ENCODE measurements at regions not wholly inside any gene's neighbourhood (a gene's known extent, or its start where the extent isn't known, plus 50 kb on each side); places are given as distances from the start of the nearest gene placed in this dataset.
"Not testable (repeated sequence)": the region's sequence is repeated elsewhere in the genome, so short reads cannot be mapped to it uniquely, and the experiment has no call there.

DNA sequence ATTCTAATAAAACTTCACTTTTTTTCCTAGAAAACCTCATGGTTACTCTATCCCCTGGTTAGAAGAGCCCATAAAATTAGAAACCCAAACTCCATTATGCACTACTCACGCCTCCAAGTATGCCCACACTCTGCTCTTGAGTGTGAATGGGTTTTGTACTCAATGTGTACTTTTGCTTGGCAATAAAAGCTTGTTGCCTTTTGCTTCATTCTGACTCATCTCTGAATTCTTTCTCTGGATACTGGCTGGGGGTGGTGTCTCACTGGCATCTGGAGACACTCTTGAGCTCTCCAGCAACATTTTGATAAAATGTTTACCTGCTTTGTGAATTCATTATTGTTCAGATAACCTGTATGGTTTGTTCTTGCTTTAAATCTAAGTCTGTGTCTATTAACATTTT, 963.3 kb downstream of the TRAM1L1 start:
- no peak for DNase-seq (ENCODE audit: low spot score)

DNA sequence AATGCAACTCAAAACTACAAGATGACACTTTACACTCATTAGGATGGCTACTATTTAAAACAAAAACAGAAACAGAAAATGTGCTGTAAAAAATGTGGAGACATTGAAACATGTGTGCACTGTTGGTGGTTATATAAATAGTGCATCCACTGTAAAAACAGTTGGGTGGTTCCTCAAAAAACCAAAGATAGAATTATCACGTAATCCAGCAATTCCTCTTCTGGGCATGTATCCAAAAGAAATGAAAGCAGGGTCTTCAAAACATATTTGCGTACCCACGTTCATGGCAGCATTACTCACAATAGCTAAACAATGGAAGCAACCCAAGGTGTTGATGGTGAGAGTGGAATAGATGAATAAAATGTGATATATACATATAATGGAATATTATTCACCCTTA, 967.2 kb downstream of the TRAM1L1 start:
- no peak for DNase-seq (ENCODE audit: low spot score)

DNA sequence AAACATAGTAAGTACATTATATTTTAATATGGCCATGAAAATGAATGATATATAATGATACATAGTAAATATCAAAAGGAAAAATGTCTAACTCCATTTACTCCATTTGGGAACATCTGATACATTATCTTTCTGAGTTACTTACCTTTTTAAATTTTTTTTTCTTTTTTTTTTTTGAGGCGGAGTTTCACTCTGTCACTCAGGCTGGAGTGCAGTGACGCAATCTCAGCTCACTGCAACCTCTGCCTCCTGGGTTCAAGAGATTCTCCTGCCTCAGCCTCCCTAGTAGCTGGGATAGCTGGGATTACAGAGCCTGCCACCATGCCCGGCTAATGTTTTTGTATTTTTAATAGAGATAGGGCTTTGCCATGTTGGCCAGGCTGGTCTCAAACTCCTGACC, 972.5 kb downstream of the TRAM1L1 start:
- DNase-seq (ENCODE audit: low spot score), result not testable (repeated sequence)

DNA sequence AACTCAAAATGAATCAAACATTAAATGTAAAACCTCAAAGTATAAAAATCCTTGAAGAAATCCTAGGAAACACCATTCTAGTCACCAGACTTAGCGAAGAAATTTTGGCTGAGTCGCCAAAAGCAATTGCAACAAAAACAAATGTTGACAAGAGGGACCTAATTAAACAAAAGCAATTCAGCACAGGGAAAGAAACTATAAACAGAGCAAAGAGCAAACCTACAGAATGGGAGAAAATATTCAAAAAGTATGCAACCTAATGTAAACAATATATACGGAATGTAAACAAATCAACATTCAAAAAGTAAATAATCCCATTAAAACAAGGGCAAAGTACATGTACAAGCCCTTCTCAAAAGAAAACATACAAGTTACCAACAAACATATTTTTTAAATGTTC, 974.7 kb downstream of the TRAM1L1 start:
- no peak for DNase-seq (ENCODE audit: low spot score)

DNA sequence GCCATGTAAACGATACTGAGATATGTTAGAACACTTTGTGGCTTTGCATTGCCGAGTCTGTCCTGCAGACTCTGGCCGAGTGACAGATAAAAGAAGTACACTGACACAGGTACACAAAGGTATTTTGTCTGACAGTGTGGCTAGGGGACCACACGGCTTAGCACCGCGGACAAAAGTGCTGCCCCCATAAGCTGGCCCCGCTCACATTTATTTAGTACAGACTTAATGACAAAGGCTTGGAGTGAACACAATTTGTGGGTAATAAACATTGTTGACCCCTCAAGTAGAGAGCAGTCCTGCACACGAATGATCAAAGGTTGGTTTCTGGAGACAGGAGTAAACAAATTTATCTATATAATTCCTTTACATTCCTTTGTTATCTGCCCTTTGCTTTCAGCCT, 976.8 kb downstream of the TRAM1L1 start:
- DNase-seq (ENCODE audit: low spot score), result no peak

DNA sequence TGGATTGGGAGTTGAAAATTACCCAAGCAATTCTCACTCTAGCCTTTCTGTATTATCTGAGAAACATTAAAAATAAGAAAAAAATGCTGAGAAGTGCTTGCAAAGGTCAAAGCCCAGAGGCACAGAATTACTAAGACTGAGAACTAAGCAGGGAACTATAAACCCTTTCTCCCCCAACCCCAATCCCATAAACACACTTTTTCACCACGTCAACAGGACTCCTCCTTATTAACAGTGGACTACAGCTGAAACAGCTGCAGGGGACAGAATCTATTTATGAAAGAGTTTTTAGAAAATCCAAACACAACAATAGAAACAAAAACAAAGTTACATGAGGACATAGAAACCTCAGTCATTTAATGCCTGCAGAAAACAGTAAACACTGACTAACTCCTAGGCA, 984.1 kb downstream of the TRAM1L1 start:
- DNase-seq (ENCODE audit: low spot score), result no peak

DNA sequence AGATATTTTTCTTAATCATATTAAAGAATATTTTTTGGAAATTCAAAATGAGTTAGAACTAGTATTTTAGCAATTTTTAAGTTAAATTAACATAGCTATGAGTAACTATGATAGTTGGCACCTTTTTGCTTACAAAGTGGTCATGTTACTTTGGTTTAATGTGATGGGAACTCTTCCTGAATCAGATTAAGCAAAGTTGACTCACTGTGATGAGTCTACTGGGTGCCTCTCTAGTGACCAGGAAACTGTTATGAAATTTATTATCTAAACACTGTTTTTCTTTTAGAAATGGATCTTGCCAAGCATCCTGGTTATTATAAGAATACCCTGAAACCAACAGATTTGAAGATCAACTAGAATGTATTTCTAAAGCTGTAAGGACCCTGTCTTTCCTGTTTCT, 985.8 kb downstream of the TRAM1L1 start:
- DNase-seq (ENCODE audit: low spot score), result no peak

DNA sequence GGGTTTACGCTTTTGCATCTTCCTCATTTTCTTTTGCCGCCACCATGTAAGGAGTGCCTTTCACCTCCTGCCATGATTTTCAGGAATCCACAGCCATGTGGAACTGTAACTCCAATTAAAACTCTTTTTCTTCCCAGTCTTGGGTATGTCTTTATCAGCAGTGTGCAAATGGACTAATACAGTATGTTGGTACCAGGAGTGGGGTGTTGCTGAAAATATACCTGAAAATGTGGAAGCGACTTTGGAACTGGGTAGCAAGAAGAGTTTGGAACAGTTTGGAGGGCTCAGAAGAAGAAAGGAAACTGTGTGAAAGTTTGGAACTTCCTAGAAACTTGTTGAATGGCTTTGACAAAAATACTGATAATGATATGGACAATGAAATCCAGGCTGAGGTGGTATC, 983.9 kb upstream of the NDST4 start:
- DNase-seq (ENCODE audit: low spot score), result not testable (repeated sequence)

DNA sequence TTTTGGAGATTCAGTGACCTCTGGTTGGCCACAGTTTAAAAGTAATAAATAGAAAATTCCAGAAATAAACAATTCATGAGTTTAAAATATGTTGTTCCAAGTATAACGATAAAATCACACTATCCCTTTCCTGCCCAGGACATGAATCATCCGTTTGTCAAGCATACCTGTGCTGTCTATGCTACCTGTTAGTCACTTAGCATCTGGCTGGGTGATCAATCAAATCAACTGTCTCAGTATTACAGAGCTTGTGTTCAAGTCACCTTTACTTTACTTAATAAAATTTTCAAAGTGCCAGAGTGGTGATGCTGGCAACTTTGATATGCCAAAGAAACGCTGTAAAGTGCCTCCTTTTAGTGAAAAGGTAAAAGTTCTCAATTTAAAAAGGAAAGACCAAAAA, 979.5 kb upstream of the NDST4 start:
- DNase-seq (ENCODE audit: low spot score), result no peak

DNA sequence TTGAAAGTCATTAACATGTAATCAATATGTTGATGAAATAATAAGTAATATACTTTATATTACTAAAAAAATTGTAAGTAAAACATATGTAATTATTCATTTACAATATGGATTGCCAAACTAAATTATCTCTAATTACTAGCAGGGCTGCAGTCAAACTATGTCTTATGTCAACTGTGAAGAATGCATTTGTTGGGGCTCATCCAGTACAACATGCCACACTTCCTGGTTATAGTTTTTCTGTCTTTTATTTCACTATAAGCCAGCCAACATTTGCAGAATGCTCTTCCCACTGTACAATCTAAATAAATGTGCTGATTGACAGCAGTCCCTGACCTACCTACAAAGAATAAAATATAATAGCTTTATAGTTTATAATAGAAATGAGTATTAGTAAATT, 975.4 kb upstream of the NDST4 start:
- DNase-seq (ENCODE audit: low spot score), result no peak

DNA sequence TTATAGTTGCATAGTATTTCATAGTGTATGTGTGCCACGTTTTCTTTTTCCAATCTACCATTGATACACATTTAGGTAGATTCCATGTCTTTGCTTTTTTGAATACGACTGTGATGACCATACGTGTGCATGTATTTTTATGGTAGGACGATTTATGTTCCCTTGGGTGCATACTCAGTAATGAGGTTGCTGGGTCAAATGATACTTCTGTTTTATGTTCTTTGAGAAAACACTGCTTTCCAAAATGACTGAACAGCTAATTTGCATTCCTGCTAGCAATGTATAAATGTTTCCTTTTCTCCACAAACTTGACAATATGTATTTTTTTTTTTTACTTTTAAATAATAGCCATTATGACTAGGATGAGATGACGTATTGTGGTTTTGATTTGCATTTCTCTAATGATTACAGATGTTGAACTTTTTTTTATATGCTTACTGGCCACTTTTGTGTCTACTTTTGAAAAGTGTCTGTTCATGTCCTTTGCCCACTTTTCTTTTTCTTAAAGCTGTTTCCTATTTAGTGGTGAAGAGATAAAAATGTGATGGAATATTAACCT, 969.5 kb upstream of the NDST4 start:
- DNase-seq (ENCODE audit: low spot score), result no peak

DNA sequence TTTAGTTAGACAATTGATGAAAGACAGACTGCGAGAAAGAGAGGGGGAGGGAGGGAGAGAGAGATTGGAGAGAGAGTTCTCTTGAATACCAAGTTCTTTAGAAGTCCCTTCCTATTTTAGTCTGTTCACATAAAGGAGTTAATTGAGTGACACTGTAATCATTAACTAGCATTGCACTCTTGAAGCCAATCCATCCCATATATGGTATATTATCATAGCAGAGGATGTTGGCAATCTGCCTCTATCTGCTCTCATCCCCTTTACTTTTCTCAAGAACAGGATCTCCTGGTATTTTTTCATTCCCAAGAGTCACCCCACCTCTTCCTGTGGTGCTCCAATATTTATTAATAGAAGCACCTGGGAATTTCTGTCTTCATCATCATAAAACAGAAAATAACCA, 959.6 kb upstream of the NDST4 start:
- no peak for DNase-seq (ENCODE audit: low spot score)

DNA sequence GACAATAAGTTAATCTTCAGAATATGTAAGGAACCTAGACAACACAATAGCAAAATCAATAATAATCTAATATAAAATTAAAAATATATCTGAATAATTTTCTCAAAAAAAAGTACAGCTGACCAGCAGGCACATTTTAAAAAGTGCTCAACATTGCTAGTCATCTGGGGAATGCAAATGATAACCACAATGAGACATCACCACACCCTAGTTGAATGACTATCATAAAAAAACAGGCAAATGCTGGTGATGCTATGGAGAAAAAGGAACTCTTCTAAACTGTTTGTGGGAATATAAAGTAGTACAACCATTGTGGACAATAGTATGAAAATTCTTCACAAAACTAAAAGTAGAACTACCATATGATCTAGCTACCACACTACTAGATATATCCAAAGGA, 956.9 kb upstream of the NDST4 start:
- DNase-seq (ENCODE audit: low spot score), result no peak

DNA sequence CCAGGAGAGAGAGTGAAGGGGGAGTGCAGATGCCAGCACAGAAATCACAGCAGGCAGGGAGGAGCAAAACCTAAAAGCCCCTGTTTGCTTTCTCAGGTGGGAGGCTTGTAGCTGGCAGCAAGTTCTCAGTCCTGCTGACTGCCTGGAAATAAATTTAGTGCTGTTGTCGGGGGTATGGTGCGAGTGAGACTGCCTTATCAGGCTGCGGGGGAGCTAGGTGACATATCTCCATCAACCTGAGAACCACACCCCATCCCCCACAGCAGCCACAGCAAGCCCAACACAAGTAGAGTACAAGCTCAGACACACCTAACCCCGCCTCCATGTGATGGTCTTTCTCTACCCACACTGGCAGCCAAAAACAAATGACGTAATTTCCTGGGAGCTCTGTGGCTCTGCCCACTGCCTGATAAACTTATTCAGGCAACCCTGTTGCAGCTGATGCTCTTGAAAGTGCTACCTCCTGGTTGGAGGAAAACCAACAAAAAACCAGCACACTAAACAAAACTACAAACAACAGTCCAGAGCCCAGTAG, 953.4 kb upstream of the NDST4 start:
- DNase-seq (ENCODE audit: low spot score), result no peak

DNA sequence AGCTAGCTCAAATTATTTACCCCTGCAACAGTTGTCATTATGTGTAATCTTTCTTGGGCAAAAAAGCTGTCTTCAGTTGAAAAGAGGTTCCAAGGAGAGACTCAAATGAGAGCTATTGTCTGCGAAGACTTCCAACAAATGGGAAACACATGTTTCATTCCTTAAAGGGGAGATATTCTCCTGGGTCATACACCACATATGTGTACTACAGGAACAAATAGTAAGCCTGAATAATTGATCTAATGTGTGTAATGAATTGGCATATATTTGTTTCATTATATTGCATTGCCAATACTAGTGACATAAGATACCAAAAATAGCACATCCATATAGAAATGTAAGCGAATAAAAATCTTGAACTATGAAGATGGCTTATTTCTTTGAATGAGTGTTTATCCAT, 950.9 kb upstream of the NDST4 start:
- DNase-seq (ENCODE audit: low spot score), result no peak

DNA sequence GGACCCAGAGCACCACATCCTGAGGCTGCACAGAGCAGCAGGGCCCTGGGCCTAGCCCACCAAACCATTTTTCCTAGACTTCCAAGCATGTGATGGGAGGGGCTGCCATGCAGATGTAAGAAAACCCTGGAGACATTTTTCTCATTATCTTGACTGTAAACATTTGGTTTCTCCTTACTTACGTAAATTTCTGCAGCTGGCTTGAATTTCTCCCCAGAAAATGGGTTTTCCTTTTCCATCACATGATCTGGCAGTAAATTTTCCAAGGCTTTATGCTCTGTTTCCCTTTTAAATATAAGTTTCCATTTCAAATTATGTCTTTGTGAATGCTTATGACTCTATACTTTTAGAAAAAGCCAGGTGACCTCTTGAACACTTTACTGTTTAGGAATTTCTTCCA, 945.9 kb upstream of the NDST4 start:
- DNase-seq (ENCODE audit: low spot score), result no peak

DNA sequence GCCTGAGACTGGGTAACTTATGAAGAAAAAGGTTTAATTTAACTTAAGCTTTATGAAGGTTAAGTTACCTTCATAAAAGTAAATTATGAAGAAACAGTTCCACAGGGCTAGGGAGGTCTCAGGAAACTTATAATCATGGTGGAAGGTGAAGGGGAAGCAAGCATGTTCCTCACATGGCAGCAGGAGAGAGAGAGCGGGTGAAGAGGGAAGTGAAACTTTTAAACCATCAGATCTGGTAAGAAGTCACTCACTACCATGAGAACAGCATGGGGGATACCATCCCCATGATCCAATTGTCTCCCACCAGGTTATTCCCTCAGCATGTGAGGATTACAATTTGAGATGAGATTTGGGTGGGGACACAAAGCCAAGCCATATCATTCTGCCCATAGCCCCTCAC, 944.7 kb upstream of the NDST4 start:
- DNase-seq (ENCODE audit: low spot score), result no peak

DNA sequence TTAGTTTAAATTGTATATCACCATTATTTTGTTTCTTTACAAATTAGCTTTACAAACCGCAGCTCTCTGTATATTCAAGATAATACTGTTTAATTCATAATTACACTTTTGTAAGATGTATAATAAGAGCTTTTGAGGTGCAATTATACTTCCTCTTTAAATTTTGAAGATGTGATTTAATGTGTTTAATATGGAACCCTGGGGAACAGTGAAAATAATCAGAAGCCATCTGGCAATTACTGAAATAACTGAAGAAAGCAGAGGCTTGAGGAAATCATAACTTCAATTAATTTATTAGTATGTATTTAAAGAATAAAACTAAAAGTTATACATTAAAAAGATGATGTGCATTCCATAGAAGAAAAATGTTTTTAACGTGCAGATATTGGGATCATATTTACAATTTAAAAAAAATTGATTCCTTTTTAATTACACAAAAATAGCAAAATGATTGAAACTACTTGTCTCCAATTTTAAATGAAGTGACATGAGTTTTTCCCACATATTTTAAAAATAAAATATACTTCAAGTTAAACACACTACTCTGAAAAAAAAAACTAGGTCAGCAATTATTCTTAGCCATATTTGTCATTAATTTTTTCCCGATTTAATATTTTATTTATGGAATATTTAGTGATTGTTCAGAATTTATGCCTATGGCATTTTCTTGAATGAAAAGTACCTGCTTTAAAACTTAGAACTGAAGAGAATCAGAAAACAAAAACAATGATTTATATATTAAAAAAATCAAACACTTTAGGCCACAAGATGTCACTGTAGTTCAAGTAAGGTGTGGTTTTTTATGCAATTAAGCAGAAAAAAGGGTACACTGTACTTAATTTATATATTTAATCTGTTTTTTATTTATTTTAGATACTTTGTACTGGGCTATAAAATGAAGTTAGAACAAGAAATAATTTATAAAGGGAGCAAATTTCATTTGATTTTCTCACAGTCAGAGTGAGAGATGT, 942.7 kb upstream of the NDST4 start:
- no peak for DNase-seq (ENCODE audit: low spot score)

DNA sequence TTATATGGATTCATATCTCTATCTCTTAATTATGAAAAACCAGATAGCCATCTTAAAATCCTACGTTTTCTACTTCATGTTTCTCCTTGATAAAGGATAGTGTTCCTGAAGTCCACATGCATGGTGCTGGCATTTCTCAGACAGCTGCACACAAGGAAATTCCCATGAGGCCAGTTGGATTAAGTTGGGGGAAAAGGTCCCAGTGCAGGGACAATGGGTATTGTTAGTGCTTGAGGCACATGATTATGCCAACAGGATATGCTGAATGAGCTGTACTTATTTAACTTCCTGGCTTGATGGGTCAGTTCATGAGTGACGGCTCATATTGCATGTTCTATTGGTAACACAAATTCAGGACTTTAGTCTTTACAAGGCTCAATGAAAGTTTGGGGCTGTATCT, 913.9 kb upstream of the NDST4 start:
- no peak for DNase-seq (ENCODE audit: low spot score)

DNA sequence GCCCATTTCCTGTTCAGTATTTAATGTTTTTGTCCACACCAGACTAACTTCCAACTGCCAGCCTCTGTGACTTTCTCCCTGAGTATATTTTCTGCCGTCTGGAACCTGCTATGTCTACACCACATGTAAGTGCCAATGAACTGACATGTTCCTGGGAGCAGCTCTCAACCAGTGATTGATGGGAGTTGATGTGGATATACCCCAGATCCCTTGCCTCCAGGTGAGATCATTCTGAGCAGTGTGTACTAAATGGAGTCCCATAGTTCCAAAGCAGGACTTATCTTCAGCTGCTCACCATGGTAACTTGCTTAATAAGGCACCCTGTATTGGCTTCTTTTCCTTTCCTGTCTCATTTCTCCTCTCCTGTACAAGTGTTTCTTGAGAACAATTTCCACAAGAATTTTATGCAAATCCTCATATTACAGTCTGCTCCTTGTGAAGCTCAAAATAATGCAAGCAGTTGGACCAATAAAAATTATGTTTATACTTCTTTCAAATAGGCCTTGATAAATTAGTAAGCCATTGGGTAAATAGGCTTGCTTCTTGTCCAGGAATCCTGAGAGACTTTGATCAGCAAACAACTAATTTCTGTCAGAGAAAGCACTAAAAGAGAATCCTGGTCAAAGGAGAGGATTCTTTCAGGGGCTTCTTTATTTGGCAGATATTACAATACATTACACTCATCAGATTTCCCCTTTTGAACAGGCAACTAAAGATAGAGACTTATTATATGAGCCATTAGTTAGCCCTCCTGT, 911.7 kb upstream of the NDST4 start:
- DNase-seq (ENCODE audit: low spot score), result no peak

DNA sequence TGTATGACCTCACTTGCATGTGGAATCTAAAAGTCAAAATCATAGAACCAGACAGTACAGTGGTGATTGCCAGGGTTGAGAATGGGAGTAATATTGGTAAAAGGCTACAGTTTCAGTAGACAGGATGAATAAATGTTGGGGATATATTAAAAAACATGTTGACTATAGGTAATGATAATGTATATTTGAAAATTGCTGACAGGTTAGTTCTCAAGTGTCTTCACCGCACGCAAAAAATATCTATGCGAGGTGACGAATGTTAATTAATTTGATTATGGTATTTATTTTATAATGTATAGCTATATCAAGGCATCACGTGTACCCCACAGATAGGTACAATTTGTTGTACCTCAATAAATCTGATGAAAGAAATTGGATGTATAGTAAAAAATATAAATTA, 909.6 kb upstream of the NDST4 start:
- DNase-seq (ENCODE audit: low spot score), result no peak

DNA sequence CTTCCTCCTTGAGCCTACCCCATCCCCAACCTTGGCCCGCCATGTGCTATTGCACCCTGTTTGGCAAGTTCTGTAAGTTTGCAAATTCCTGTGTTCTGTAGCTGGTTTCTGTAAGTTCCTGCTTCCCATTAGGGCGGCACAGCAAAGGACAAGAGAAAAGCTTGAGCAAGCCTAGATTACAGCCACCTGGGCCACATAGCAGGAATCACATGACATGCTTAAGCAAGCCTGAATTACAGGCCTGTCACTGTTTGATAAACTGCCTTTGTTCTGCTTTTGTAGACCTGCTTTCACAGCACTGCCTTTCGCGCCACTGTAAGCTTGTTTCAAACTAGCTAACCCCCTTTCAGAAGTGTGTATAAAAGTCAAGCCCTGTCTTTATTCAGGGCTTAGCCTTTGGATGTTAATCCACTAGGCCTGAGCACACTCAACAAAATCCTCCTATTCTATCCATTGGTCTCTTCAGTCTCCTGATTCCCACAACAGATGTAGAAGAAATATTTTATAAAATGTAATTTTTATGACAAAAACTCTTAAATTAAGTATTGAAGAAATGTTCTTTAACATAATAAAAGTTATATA, 906.8 kb upstream of the NDST4 start:
- no peak for DNase-seq (ENCODE audit: low spot score)

All from putamen (tissue), 1 donor.